Activated CD8-positive, alpha-beta memory T cell treated with anti-CD3 and anti-CD28 coated beads, Interleukin-2, amount 50 U/mL, for 4 hours (primary cell): ENCODE measurements at regions not wholly inside any gene's neighbourhood (a gene's known extent, or its start where the extent isn't known, plus 50 kb on each side); places are given as distances from the start of the nearest gene placed in this dataset.
"Not testable (repeated sequence)": the region's sequence is repeated elsewhere in the genome, so short reads cannot be mapped to it uniquely, and the experiment has no call there.

ENCODE experiments used
- DNase-seq: peaks from one replicate; pipeline ENCODE4 v3.0.0-alpha.2; 2020

DNA sequence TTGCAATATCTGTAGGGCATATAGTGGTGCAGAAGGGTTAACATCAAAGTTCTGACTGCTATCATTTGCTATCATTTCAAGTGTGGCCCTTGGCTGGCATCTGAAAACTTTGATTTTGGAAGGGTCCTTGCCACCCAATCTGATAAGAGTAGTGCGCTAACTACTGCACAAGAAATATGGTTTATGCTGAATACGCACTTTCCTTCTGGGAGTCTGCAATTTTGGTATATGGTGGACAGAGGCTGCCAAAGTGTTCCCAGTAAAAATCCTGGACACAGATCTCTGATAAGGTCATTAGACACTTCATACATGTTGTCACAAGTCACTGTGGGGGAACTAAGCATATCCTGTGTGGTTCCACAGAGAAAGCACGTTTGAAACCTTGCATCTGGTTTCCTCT lies 461.6 kb upstream of the CDH11 start:
- DNase-seq: no peak

DNA sequence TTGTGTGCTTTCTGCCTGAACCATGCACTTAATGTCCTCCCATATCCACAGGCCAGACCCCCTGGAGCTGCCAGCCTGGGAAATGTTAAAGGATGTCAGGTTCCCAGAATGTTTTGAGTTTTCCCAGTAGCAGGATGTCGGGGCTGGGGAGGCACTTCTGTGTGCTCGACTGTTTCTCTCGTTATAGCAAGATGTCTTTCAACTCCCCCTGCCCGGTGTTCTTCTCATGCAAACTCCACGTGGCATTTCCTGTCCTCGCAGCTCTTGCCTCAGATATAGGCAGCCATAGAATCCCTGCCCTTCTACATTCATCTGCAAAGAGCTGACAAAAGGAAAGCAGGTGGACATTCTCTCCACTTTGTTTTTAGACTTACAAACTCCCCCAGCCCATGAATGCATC lies 457.2 kb upstream of the CDH11 start:
- no peak for DNase-seq

DNA sequence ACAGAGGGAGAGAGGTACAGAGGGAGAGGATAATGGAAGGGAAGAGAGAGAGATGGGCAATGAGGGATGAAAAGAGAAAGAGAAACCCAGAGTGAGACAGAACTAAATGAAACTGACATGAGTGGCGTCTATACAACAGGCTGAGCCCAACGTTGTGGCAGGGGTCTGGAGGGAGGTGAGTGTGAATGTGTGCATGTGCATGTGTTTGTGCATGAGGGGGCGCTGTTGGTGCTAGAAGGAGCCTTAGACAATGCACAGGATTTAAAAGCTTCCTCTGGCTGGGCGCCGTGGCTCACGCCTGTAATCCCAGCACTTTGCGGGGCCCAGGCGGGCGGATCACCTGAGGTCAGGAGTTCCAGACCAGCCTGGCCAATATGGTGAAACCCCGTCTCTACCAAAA lies 454.8 kb upstream of the CDH11 start:
- no peak for DNase-seq

DNA sequence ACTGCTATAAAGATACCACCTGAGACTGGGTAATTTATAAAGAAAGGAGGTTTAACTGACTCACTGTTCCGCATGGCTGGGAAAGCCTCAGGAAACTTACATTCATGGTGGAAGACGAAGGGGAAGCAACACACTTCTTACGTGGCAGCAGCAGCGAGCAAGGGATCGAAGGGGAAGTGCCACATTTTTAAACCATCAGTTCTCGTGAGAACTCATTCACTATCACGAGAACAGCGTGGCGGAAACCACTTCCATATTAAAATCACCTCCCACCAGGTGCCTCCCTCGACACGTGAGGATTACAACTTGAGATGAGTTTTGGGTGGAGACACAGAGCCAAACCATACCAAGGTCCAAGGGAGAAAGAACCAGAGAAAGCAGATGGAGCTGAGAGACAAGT lies 454.3 kb upstream of the CDH11 start:
- no peak for DNase-seq

DNA sequence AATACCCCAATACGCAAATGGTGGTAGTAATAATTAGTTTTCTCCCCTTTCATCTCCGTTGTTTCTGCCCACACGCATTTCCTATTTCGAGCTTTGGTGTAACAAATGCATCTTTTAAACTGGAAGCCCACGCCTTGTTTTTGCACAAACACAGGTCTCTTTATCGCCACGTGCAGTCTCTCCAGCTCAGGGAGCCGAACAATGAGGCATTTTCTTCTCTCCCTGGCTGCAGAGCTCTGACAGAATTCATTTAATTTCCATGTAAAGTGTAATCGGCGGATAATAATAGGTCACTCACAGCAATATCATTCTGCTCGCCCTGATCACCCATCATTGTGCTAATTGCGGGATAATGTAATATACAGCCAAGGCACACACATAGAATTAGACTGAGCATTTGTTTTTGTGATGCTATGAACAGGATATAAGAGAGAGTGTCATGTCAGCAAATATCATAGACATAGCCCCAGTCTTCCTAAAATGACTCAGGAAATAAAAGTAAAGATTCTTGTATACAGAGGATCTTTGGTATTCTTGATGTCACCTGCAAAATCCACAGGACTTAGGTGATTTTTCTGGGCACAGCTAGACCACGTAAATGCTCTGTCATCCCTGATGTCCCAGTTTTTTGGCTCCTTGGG lies 452.6 kb upstream of the CDH11 start:
- no peak for DNase-seq

DNA sequence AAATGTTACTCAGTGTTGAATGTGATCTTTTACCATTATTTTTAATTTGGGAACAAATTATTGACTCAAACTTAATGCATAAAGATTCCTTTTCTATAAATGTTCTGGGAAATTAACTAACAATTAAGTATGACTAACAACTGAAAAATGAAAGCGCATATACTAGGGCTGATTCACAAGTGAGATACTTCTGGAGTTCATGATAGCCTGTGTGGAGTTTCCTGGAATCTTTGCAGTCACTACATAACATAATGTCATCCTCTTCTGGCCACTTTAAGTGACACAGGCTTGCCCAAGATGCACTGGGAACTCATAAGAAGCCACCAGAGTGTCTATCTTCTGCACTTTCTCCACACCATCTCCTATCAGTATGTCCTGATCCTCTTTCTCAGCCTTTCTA lies 450.3 kb upstream of the CDH11 start:
- no peak for DNase-seq

DNA sequence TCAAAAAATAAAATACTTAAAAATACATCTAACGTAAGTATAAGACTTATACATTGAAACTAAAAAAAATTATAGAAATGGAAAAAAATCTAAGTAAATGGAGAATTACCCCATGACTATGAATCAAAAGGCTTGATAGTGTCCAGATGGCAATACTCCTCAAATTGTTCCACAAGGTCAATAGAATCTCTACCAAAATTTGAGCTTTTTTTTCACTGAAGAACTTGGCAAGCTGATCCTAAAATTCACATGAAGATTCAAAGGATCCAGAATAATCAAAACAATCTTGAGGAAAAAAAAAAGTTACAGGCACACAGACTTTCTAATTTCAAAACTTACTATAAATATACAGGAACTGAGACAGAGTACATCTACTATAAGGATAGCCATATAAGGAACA lies 448.4 kb upstream of the CDH11 start:
- no peak for DNase-seq

DNA sequence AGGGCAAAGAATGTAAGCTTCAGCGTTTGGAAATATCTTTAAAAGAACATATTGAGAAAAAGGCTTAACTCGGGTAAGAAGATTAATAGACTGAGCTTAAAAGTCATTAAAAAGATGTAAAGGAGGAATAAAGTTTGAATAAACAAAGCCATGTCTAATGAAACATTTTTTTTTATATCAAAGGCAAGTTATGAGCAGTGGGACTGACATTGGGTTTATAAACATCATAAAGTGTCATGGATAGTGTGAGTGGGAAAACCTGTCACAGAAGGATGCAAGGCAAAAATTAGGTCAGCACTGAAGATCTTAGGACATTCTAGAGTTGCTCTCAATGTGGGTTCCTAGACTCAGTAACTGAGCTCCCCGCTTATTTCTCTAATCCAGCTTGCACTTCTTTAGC lies 438.0 kb upstream of the CDH11 start:
- DNase-seq: no peak

DNA sequence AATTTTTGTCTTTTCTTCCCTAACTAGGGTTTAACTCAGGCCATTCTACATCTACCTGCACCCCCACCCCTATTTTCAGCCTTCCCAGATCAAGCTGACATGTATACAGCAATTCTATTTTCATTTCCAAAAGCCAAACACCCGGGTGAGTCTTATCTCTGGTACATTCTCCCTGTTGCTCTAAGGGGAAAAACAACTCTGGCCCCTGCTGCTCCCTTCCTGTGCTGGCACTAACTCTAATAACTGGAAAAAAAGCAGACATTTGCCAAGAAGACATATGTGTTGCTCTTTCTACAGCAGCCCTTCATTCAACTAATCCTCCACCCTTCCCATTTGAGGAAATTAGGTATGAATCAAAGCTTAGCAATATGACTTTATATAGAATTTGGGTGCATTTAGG lies 427.8 kb upstream of the CDH11 start:
- DNase-seq: not testable (repeated sequence)

DNA sequence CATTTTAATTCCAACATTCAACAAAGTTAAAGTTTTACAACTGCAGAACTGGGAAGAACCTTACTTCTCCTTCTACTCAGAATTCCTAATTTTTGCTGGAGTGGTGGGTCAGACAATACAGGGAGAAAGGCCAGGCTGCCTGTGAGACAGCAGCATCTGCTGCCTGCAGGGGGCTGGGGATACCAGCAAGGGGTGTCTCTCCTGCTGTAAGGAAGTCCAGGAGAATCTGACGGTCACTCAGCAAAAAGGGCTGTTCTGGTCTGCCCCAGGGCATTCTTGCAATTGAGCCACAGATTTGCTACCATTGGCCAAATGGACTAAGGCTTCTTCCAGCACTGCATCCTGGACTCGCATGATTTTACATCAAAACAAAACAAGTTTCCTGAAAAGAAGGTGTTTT lies 426.6 kb upstream of the CDH11 start:
- DNase-seq: no peak

DNA sequence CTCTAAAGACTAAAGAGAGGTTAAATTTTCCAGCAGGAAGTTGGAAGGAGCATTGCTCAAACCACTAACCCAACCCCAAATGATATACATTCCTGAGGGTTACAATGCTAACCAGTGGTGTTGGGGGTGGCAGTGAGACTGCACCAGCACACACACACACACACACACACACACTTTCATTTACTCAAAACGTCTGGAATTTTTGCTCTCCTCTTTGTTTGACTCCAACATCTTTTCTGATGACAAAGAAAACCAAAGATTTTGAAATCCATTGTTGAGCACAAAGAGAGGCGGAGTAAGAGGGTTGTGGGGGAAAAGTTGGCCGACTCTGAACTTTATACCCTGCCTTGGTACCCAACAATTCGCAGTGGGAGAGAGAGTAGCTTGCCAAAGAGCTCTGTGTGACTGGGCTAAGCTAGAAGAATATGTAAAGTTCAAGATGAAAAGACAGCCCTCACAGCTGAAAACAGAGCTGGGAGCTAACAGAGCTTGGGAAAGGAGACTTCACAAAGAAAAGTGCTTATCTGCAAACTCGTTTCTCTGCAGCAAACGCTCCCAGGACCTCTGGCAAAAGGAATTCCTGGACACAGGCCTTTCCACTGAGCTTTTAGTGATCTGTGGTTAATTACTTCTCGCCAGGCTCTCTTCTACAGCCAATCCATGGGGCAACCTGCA lies 426.0 kb upstream of the CDH11 start:
- no peak for DNase-seq

DNA sequence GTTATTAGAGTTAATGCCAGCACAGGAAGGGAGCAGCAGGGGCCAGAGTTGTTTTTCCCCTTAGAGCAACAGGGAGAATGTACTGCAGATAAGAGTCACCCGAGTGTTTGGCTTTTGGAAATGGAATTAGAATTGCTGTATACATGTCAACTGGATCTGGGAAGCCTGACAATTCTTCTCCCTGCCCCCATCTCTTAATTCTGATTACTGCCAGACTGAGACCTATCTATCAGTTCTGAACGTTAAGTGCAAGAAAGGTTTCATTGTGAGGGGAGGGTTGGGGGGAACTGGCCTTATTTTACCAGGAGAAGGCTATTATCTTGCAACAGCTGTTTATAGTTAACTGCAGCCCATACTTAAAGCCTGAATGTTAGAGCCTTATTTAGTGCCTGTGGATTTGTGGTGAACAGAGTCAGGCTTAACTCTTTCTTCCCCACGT lies 424.5 kb upstream of the CDH11 start:
- DNase-seq: no peak

DNA sequence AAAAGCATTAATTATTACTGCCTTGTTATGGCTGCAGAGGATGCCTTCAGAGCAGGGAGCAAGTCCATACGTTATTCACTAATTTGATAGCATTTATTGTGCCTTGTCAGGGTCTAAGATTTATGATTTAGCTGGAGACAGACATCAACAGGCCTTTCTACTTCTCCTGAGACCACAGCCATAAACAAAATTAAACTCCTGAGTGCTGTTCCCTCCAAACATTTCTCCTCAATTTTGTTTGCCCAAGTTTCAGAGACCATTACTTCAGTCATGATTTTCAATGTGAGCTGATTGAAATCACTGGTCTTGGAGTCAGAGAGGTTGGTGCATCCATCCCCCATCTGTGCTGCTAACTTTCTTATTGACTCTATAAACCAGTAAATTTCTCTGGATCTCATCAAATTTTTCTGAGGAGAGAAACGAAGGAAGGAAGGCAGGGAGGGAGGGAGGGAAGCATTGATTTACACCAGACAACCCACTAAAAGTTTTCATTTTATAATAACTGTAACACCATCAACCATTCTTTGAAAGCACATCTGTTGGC lies 423.6 kb upstream of the CDH11 start:
- no peak for DNase-seq

DNA sequence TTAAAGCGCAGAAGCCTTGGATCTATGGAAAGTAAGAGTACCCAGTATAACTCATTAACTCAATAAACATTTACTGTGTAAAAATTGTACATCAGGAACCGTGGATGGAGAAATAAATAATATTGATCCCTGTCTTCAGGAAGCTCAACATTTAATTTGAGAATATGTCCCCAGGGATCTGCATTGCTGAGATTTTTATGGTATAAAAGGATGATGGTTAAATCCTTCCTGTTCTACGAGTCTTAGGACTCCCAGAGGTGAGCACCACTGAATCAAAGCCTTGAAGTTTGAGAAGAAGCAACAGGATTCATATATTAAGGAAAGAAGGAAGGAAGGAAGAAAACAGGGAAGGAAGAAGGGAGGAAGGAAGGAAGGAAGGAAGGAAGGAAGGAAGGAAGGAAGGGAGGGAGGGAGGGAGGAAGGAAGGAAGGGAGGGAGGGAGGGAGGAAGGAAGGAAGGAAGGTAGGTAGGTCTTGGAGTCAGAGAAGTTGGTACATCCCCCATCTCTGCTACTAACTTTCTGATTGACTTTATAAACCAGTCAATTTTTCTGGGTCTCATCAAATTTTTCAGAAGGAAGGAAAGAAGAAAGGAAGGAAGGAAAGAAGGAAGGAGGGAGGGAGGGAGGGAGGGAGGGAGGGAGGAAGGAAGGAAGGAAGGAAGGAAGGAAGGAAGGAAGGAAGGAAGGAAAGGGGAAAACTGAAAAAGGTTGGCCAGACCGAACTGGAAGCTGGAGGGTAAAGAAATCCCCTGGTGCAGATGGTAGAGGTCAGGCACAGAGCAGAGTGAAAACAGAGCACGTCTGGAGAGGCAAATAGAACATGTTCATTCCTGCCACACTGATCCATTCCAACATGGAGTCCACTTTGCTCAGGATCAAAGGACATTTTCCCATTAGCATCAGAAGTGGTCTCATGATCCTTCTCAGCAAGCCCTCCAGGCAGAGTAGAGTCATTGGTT lies 422.2 kb upstream of the CDH11 start:
- no peak for DNase-seq

DNA sequence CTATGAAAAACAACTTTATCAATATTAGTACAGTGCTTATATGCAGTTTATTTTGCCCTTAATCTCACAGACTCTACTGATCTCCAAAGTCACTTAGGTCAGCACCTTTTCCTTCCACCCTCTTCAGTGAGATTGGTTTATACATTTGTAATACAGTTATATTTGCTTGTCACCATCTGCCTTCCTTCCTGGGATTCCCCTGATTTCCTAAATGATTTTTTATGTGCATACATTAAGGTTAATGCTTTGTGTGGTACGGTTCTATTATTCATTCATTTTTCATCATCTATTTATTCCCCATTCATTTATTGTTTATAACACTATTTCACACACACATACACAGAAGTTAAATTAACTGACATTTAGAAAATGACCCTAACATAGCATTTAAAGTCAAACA lies 419.8 kb upstream of the CDH11 start:
- DNase-seq: no peak

DNA sequence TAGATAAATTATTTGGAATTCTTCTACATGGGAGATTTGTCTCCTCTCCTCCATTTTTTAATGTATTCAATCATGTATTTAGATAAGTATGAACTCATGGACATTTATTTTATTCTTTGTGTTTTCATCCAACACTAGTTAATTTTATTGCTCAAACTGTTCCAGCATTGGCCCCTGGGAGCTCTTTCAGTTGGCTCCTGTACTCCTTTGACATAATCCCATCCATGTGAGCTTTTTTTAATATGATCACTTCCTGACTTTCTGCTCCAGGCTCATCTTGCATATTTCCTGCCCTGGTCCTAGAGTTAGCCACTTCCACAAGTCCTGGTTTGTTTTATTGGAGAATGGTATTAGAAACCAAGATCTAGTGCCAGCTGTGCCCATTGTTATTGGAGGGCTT lies 419.0 kb upstream of the CDH11 start:
- DNase-seq: no peak

DNA sequence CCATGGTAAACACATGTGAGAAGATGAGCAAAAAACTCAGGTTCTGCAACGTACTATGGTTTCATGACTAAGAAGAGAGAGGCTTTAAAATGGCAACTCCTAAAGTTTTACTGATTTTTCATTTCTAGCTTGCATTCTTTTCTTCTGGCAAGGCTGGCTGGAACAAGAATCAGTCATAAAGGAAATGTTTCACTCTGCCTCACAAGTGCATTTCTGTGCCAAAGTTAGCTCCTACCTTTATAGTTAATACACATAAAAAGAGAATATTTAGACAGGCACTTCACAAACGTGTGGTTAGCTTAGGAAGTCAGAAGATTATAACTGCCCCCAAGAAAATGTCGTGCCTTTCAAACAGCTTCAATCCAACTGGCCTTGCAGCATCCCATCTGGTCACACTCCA lies 417.1 kb upstream of the CDH11 start:
- no peak for DNase-seq

DNA sequence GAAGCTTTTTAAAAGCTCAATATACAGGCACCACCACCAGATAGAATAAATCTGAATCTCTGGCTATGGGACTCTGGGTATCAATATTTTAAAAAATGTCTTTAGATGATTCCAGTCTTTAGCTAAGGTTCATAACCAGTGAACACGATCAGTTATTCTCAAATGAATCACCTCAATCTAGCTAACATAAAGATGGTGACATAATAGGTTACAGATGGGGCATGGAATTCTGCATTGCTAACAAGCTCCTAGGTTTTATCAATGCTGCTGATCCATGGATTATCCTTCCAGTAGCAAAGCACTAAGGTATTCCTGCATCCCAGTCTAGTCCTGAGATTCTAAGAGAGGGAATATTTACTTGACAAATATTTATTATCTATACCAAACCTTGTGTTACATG lies 415.5 kb upstream of the CDH11 start:
- DNase-seq: no peak

DNA sequence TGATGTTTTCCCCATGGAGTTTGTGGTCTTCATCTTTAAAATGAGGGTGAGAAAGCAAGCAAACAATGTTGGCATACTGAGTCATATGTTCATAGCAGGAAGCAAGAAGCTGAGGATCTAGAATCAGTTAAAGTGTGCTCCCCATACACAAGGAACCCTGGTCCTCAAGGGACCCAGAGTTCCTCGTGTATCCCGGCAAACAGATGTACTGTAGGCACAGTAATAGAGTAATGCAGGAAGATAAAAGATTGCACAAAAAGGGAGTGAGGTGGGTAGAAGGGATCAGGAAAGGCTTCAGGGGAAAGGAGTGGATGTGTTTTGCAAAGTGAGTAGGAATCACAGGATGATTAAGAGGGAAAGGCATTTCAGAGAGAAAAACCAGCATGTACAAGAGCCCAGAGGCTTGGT lies 412.3 kb upstream of the CDH11 start:
- DNase-seq: no peak

DNA sequence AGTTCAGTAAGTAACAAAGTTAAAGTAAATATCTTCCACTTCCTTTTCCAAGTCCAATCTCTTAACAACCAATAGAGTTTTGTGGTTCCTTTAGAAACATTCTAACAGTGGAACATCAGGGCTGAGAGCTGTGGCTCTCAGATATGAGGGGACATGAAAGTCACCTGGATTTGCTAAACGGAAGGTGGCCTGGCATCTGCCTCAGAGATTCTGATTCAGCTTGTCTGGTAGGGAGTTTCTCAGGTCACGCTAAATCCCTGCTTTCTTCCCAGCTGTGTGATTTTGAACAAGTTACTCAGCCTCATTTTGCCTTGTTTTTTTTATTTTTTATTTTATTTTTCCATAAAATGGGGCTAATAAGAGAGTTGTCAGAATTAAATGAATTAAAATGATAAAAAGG lies 411.0 kb upstream of the CDH11 start:
- no peak for DNase-seq

DNA sequence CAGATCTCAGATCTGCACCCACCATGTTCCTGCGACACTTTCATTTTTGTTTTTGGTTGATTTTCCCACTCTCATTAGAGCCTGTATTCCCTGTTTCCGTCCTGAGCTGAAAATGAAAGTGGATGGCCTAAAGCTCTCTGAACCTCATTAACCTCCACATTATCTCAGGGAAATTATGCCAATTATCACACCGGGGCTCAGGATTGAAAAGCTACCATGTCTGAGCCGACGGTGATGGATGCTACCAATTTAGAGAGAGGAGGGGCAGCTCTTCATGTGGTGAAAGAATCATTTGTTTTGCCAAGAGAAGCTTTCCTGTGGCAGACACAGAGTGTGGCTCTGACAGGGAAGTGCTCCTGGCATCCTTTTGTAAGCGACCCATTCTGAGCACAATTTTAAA lies 410.4 kb upstream of the CDH11 start:
- no peak for DNase-seq

DNA sequence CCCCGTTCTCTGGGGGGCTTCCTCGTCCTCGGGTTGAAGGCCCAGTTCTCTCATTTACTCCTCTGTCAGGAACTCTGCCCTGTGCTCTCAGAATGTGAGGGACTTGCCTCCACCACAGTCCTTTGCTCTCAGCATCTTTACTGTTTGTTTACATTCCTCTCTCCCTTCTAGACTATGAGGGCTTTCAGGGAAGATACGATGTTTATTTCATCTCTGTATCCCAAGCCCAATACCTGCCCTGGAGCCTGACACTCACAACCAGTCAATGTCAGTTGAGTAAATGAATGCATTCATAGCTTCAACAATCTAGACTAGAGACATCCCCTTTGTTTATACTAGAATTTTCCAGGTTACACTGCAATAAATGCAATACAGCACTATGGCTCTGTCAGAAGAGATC lies 409.6 kb upstream of the CDH11 start:
- DNase-seq: no peak

DNA sequence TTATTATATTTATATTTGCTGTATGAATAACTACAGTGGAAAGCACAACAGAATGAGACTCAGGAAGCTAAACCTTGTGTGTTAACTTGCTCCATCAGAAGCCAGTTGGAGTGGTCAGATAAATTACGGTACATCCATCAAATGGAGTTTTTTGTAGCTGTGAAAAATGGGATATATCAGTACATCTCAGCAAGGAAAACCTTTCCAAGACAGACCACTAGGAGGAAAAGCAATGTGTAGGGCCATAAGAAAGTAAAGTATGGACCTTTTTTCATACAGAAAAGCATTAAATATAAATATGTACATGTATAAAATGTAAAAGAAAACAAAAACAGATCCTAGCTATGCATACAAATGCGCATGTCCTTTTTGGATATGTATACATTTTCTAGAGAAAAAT lies 403.8 kb upstream of the CDH11 start:
- no peak for DNase-seq

DNA sequence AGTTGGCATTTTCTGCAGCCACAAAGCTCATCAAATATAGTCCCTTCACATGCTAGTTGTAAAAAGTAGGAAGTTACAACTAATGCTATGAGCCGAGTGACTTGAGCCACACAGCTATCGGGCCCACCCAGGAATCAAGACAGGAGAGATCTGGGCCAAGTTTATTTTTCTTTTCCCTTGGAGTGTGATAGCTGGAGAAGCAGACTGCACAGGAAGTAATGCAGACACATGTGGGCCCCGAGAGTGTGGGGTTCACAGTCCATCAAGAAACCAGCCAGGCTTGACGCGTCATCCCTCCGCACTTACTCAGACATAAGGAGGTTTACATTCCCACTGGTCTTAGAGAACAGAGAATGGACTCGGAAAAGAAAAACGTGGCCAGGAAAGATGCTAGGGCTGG lies 403.1 kb upstream of the CDH11 start:
- no peak for DNase-seq
